ENCODE measurements at regions not wholly inside any gene's neighbourhood (a gene's known extent, or its start where the extent isn't known, plus 50 kb on each side); places are given as distances from the start of the nearest gene placed in this dataset.

DNA sequence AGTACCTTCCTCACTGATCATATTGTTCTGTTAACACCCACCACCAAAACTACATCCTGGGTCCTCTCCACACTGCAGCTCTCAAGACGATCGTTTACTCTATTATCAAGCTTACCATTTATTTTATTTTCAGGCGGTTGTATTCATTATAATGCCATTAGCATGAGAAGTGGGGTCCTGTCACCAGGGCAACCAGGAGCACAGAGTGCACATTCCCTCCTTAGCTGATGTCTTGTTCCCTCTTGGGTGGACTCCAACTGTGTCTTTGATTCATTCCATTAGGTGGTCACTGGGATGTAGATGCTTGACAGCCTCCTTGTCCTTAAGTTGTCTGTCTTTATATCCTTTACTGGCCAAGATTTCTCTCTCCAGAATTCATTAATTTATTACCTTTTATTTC lies 965.9 kb upstream of the EEF2KMT start:
- H3K4me3 ChIP-seq, result no peak overlapping the region
- H3K27me3 ChIP-seq, result no peaks in the 10 kb centered on the region
- intact Hi-C loops (cut with DNase I), result no loop called here
- 35 to 48% methylated on average over 3 of the region's 3 CpGs for WGBS, 2 donors
- no peaks in the 10 kb centered on the region for H3K9me3 ChIP-seq
- no peaks in the 10 kb centered on the region for H3K4me1 ChIP-seq
- H3K27ac ChIP-seq, result no peak overlapping the region
- ATAC-seq, result no peak
- DNase-seq, result no peak
- H3K36me3 ChIP-seq (replicated peaks in 1 of 2; ENCODE audit: insufficient read depth in 1 of 2, low read depth in 2 of 2), result no peaks in the 10 kb centered on the region
- no peak for TF ChIP-seq POLR2A (IDR thresholded peaks at IDR 0.05)
- TF ChIP-seq, protein P1, sequence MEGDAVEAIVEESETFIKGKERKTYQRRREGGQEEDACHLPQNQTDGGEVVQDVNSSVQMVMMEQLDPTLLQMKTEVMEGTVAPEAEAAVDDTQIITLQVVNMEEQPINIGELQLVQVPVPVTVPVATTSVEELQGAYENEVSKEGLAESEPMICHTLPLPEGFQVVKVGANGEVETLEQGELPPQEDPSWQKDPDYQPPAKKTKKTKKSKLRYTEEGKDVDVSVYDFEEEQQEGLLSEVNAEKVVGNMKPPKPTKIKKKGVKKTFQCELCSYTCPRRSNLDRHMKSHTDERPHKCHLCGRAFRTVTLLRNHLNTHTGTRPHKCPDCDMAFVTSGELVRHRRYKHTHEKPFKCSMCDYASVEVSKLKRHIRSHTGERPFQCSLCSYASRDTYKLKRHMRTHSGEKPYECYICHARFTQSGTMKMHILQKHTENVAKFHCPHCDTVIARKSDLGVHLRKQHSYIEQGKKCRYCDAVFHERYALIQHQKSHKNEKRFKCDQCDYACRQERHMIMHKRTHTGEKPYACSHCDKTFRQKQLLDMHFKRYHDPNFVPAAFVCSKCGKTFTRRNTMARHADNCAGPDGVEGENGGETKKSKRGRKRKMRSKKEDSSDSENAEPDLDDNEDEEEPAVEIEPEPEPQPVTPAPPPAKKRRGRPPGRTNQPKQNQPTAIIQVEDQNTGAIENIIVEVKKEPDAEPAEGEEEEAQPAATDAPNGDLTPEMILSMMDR (IDR thresholded peaks at IDR 0.05), result no peak

GRCh38 chr16:6059671-6060070 lies 962.1 kb upstream of the EEF2KMT start:
- Histone ChIP-seq H3K4me1 (no peaks in the 10 kb centered on the region), H3K36me3 (replicated peaks in 1 of 2; ENCODE audit: insufficient read depth in 1 of 2, low read depth in 2 of 2) (no peaks in the 10 kb centered on the region), H3K9me3 (no peaks in the 10 kb centered on the region), H3K4me3 (no peak overlapping the region), H3K27me3 (no peaks in the 10 kb centered on the region), H3K27ac (no peak overlapping the region)
- TF ChIP-seq, protein P1 (IDR thresholded peaks at IDR 0.05), result no peak
- no peak for TF ChIP-seq POLR2A (IDR thresholded peaks at IDR 0.05)
- no peak for ATAC-seq
- intact Hi-C loops (cut with DNase I), result no loop called here
- DNase-seq, result no peak

- 41 to 49% methylated on average over 6 of the region's 6 CpGs for WGBS, 2 donors
- Histone ChIP-seq H3K27me3 (no peaks in the 10 kb centered on the region), H3K4me1 (no peaks in the 10 kb centered on the region), H3K9me3 (no peaks in the 10 kb centered on the region), H3K36me3 (replicated peaks in 1 of 2; ENCODE audit: insufficient read depth in 1 of 2, low read depth in 2 of 2) (no peaks in the 10 kb centered on the region), H3K4me3 (no peak overlapping the region), H3K27ac (no peak overlapping the region)
- no peak for DNase-seq
- intact Hi-C loops (cut with DNase I), result no loop called here
- no peak for ATAC-seq
- TF ChIP-seq, protein P1 (IDR thresholded peaks at IDR 0.05), result no peak
- TF ChIP-seq POLR2A (IDR thresholded peaks at IDR 0.05), result no peak
These were observed 960.2 kb upstream of the EEF2KMT start for GRCh38 chr16:6057821-6058220.

GRCh38 chr16:6048017-6048416 lies 950.4 kb upstream of the EEF2KMT start:
- intact Hi-C loops (cut with DNase I), result no loop called here
- no peaks in the 10 kb centered on the region for H3K9me3 ChIP-seq
- H3K4me1 ChIP-seq, result no peaks in the 10 kb centered on the region
- no peak overlapping the region for H3K27ac ChIP-seq
- ATAC-seq, result no peak
- 80% methylated on average over 3 of the region's 3 CpGs for WGBS, 2 donors
- no peak for DNase-seq
- no peak overlapping the region for H3K4me3 ChIP-seq
- TF ChIP-seq, protein P1 (IDR thresholded peaks at IDR 0.05), result no peak
- TF ChIP-seq POLR2A (IDR thresholded peaks at IDR 0.05), result no peak
- no peaks in the 10 kb centered on the region for H3K36me3 ChIP-seq (replicated peaks in 1 of 2; ENCODE audit: insufficient read depth in 1 of 2, low read depth in 2 of 2)
- peaks cover 0 to 4% of the 10 kb centered on the region in 2 donors for H3K27me3 ChIP-seq

- intact Hi-C loops (cut with DNase I), result no loop called here
- TF ChIP-seq POLR2A (IDR thresholded peaks at IDR 0.05), result no peak
- TF ChIP-seq, protein P1 (IDR thresholded peaks at IDR 0.05), result no peak
- WGBS, 2 donors, result 66% methylated on average over 3 of the region's 3 CpGs
These were observed 949.7 kb upstream of the EEF2KMT start for GRCh38 chr16:6047325-6047724.

More at GRCh38 chr16:6047325-6047724, 949.7 kb upstream of the EEF2KMT start:
- Histone ChIP-seq H3K9me3 (no peaks in the 10 kb centered on the region), H3K36me3 (replicated peaks in 1 of 2; ENCODE audit: insufficient read depth in 1 of 2, low read depth in 2 of 2) (no peaks in the 10 kb centered on the region), H3K4me1 (no peaks in the 10 kb centered on the region), H3K4me3 (no peak overlapping the region), H3K27ac (no peak overlapping the region), H3K27me3 (peaks cover 0 to 4% of the 10 kb centered on the region in 2 donors)
- ATAC-seq (no peak), DNase-seq (no peak)
